T-helper 22 cell (primary cell): ENCODE measurements at regions not wholly inside any gene's neighbourhood (a gene's known extent, or its start where the extent isn't known, plus 50 kb on each side); places are given as distances from the start of the nearest gene placed in this dataset.
"Not testable (repeated sequence)": the region's sequence is repeated elsewhere in the genome, so short reads cannot be mapped to it uniquely, and the experiment has no call there.

ENCODE experiments used
- DNase-seq: peaks from one replicate; pipeline ENCODE4 v3.0.0-alpha.2; 2020; ENCODE audit warnings: low read depth

- no peak for DNase-seq
Measured at GRCh38 chr9:129434187-129434586, 186.7 kb downstream of the C9orf50 start.

GRCh38 chr9:129432297-129433154 lies 188.4 kb downstream of the C9orf50 start:
- no peak for DNase-seq

GRCh38 chr9:129430940-129431643 lies 189.8 kb downstream of the C9orf50 start:
- no peak for DNase-seq

GRCh38 chr9:129428864-129429577 lies 191.9 kb downstream of the C9orf50 start:
- DNase-seq: no peak

GRCh38 chr9:129427149-129427548 lies 193.8 kb downstream of the C9orf50 start:
- DNase-seq: no peak

GRCh38 chr9:129423755-129424154 lies 197.1 kb downstream of the C9orf50 start:
- DNase-seq: not testable (repeated sequence)

- DNase-seq: no peak
Measured at GRCh38 chr9:129423216-129423615, 197.7 kb downstream of the C9orf50 start.

GRCh38 chr9:129422843-129423192 lies 198.1 kb downstream of the C9orf50 start:
- DNase-seq: no peak

- no peak for DNase-seq
Measured at GRCh38 chr9:129422032-129422842, 198.7 kb downstream of the C9orf50 start.

GRCh38 chr9:129421371-129421770 lies 199.5 kb downstream of the C9orf50 start:
- DNase-seq: no peak

GRCh38 chr9:129420721-129421120 lies 200.2 kb downstream of the C9orf50 start:
- DNase-seq: no peak

GRCh38 chr9:129419382-129419899 lies 201.5 kb downstream of the C9orf50 start:
- no peak for DNase-seq

GRCh38 chr9:129418451-129418850 lies 202.4 kb downstream of the C9orf50 start:
- DNase-seq: no peak

- DNase-seq: no peak
Measured at GRCh38 chr9:129416821-129417539, 203.9 kb downstream of the C9orf50 start.

GRCh38 chr9:129415942-129416651 lies 204.8 kb downstream of the C9orf50 start:
- no peak for DNase-seq

- DNase-seq: no peak
Measured at GRCh38 chr9:129414993-129415941, 205.6 kb downstream of the C9orf50 start.

- DNase-seq: no peak
Measured at GRCh38 chr9:129414377-129414992, 206.4 kb downstream of the C9orf50 start.

- peak; percentile 97 for DNase-seq
Measured at GRCh38 chr9:129413537-129414376, 207.1 kb downstream of the C9orf50 start.
